Hematopoietic multipotent progenitor cell treated with erythropoietin and hydrocortisone succinate and interleukin-3 and kit ligand, for 6 days (in vitro differentiated cells): ENCODE measurements at regions not wholly inside any gene's neighbourhood (a gene's known extent, or its start where the extent isn't known, plus 50 kb on each side); places are given as distances from the start of the nearest gene placed in this dataset.
A peak's percentile ranks its signal among the peaks of the same experiment; 100 is the strongest.
"Not testable (repeated sequence)": the region's sequence is repeated elsewhere in the genome, so short reads cannot be mapped to it uniquely, and the experiment has no call there.

Experiments
- DNase-seq: peaks from one replicate; pipeline ENCODE4 v3.0.0-alpha.2; 2015

DNA sequence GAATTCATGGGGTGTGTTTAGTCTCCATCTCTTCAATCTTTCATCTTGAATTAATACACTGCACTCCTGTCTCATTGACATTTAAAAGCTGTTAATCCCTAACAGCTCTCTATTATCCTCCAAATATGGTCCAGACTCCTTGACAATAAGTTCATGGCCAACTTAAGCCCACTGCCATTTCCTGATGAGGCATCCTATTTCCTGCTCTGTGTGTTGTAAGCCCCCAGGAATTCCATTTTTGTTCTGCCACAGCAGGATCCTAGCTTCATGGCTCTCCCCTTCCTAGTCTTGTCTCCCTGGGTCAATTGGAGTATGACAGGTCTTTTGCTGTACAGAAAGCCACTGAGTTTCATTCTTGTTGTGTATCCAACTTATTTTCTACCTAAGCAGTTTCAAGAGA, 218.8 kb downstream of the OTUD1 start:
- DNase-seq = no peak

- not testable (repeated sequence) for DNase-seq
Measured at GRCh38 chr10:23671866-23672265, 233.0 kb downstream of the OTUD1 start.

GRCh38 chr10:23675585-23675984, 236.7 kb downstream of the OTUD1 start:
- DNase-seq = no peak

DNA sequence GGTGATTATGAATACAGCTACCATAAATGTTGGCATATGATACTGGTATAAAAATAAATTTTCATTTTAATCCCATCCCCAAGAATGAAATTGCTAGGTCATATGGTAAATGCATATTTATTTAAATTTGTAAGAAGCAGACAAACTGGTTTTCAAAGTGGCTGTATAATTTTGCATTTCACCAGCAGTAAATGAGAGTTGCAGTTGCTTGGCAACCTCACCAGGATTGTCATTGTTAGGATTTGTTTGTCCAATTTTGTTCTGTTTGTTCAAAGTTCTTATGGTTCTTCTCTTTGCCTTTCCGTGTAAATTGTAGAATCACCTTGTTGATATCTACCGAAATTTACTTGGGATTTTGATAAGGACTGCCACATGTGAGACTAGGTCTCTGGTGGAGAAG, 237.4 kb downstream of the OTUD1 start:
- no peak for DNase-seq

- DNase-seq = no peak
Measured at GRCh38 chr10:23686722-23687121, 247.8 kb downstream of the OTUD1 start.

DNA sequence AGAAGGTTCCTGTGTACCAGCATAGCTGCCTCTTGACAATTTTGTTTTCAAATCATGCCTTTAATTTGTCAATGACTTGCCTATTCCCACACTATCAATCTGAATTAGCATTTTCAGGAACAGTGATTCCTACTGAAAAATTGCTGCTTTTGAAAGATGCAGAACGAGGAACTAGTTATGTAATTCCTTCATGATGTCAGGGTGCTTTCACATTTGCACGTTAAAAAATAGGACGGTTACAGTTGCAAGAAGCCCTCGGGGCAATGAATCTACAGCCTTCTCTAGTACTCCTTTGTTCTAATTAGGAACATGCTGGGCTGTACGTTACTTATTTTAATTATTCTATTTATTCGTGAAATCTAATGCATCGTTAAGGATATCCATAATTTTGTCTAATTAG, 253.9 kb downstream of the OTUD1 start:
- DNase-seq = no peak

DNA sequence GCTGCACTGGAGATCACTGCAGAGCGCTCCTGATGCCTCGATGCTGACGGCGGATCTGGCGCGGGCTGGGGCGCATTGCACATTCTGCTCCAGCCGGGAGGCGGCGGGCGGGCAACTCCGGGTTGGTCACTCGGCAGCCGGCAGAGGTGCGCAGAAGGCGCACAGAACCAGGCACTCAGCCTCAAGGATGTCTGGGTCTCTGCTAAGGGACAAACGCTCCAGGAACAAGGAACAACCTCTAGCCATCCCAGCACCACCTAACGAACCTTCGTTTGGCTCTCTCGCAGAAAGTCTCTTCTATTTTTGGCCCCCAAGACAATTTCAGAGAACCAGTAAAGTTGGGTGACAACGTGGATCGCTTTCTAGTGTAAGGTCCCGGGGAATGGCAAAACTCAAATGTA, 254.6 kb downstream of the OTUD1 start:
- DNase-seq = peak; percentile 6

GRCh38 chr10:23693925-23694324, 255.1 kb downstream of the OTUD1 start:
- DNase-seq = no peak

- DNase-seq = no peak
Measured at GRCh38 chr10:23694446-23694920, 255.6 kb downstream of the OTUD1 start.

DNA sequence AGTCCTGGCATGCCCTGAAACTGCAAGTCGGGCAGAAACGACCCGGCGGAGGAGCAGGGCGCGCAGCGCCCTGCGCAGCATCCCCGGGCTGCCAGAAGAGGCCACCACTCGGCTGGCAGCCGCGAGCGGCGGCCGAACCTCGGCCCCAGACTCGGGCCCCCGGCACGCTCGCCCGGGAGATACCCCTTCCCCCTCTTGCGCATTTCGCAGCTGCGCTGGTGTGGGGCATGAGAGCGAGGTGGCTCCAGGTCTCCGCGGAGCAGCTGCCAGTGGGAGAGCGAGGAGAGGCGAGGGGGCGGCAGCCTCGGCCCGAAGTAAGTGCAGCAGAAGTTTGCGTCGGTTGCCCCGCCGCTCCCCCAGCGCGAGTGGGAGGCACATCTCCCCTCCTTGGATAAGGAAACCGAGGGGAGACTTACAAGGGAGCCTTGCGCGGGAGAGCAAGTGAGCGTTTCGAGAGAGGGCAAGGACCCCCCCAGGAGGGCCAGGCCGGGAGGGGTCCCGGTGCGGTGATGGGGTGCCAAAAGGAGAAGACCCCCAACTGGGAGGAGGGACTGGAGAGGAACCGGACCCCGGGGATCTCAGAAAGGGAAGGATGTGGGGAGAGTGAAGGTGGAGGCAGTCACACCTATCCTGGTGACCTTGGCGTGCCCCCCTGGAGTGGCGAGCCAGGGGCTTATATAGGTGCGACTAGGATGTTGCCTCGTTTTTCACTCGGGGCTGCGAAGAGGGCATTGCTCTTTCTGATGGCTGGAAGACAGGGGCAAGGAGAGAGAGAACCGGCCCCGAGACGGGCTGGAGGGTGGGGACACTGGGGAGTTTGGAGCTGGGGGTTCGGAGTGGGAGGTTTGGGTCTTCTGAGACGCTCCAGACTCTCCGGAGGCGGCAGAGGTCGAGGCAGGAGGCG, 256.3 kb downstream of the OTUD1 start:
- no peak for DNase-seq

DNA sequence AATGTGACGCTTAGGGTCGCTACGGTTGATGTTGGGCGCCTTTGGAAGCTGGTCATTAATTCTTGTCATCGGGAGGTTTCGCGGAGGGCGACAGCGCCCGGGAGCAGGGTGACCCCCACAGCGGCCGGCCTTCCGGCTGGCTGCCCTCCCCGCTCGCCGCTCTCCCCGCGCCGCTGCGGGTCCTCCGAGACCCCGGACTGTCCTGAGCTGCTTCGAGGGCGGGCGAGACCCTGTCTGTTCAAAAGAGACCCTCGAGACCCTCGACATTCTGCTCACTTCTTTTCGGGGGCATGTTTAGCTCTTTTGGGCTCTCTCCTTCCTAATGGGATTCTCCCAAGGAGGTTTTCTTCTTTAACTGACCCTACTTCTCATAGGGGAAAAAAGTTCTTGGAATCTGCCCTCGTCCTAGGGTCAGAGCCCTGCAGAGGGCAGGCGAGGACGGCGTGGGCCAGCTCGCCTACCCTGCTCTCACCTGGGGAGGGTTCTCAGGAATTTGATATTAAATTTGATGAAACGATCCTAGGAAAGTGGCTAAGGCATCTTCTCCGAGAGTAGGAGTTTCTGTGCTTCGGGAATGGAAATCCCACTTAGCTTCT, 257.0 kb downstream of the OTUD1 start:
- no peak for DNase-seq

GRCh38 chr10:23696476-23696875, 257.6 kb downstream of the OTUD1 start:
- DNase-seq = no peak

DNA sequence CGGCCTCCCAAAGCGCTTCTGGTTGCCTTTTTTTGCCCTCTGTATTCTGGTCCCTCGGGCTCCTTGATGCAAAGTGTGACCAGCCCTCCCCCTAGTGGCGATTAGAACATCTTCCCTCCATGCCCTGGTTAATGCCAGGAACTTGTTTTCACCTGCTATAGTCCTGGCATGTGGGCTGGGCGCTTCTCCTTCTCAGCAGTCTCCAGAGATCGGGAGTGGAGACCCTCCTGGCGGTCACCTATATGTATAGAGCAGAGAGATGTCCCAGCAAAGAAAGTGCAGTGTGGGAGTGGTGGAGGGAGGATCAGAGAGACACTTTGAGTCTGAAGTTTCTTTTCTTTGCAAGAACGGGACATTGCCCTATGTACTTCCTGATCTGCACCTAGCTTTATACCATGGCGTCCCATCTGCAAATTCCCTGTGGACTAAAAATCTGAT, 264.1 kb downstream of the OTUD1 start:
- peak; percentile 83 for DNase-seq

- no peak for DNase-seq
Measured at GRCh38 chr10:23715363-23715762, 276.5 kb downstream of the OTUD1 start.

- no peak for DNase-seq
Measured at GRCh38 chr10:23717913-23718312, 279.0 kb downstream of the OTUD1 start.

- DNase-seq = no peak
Measured at GRCh38 chr10:23718946-23719345, 280.1 kb downstream of the OTUD1 start.

- no peak for DNase-seq
Measured at GRCh38 chr10:23723796-23724195, 284.9 kb downstream of the OTUD1 start.

DNA sequence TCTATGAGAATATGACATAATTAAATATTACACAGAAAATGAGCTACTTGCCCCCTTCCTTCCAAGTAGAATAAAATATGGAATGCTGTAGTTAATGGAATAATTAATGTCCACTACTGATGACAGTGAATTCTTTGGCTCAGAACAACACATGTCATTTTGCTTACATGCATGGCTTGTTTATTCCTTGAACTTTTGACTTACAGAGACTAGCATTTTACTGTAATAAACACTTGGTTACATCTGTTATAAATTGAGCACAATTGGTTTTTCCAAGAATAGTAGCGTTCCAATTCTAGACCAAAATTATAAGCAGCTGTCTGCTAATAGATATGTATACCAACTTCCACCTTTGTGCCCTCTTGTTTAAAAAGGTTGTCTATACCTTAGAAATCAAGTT, 286.7 kb downstream of the OTUD1 start:
- DNase-seq = no peak

GRCh38 chr10:23742368-23742767, 303.5 kb downstream of the OTUD1 start:
- DNase-seq = peak; percentile 4

GRCh38 chr10:23742807-23743206, 303.9 kb downstream of the OTUD1 start:
- no peak for DNase-seq

- no peak for DNase-seq
Measured at GRCh38 chr10:23754179-23754578, 315.3 kb downstream of the OTUD1 start.

- no peak for DNase-seq
Measured at GRCh38 chr10:23754941-23755340, 316.1 kb downstream of the OTUD1 start.

DNA sequence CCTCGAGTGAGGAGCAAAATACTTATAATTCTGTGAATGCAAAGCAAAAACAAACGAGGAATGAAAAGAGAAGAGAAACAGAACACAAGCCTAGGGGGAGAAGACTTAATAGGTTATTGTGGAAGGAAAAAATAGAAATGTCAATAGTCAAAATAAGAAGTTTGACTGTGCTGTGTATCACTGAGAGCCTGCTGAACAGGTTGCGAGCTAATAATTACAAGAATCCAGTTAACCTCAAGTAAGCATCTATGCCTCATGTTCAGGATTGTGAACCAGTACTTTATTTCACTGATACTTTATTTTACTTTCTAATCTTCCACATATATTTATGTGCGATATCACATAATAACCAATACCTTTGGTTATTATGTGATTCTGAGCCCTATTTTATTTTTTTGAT, 316.7 kb downstream of the OTUD1 start:
- DNase-seq = no peak

DNA sequence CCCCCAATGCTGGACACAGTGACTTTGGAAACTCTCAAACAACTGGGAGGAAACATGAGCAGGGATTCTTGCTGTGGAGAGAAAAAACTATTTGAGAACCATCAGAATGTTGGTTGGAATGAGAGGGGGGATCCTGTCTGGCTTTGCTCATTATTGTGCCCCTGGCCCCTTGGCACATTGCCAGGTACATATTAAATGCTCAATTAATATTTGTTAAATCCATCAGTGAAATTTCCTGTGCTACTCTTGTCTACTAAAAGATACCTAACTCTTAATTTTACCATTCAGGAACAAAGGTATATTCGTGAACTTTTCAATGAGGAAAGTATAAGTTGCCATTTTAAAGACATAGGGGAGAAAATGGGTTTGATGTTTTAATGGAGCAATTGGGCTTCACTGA, 329.4 kb downstream of the OTUD1 start:
- DNase-seq = no peak
